ENCODE measurements at regions not wholly inside any gene's neighbourhood (a gene's known extent, or its start where the extent isn't known, plus 50 kb on each side); places are given as distances from the start of the nearest gene placed in this dataset.

DNA sequence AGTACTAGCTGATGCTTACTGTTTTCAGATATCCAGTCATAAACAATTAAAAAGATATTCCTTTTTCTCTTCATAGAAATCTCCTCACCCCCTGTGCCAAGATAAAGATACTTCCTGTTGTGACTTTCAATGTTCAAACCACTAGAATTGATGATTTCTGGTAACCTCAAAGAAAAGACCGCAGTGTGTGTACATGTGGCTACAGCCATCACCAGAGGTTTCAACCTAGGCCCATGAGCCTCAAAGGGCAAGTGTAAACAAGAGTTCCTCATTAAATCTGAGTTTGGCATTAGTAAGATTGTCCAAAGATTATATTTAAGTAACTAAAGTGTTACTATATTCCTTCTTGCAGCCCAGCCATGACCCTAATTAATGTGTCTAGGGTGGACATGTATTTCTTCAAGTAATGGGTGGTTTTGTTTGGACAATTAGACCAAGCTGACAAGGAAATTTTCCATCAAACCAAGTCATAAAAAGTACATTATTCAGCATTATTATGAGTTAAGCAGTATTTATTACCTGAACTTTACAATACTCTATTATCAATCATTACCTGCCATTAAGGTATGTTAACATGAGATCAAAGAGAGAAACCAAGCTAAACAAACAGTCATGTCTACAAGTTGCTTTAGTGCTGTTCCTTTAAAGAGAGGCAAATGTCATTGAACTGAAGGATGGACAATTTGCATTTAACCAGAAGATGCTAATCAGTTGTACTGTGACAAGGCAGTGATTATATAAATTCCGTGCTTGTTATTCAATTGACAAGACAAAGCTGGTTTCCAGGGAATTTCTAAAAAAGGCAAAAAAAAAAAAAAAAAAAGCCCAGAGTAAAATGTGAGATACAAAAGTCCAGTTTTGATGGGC, 382.7 kb downstream of the LNPK start:
- Histone ChIP-seq H3K27me3 (ENCODE audit: control insufficient read depth in 2 of 2, insufficient read depth in 2 of 2, low read length in 2 of 2) (no peaks in the 10 kb centered on the region), H3K9ac (replicated peaks; ENCODE audit: extremely low read depth, insufficient read depth, low read length) (no peak overlapping the region), H3K36me3 (ENCODE audit: control insufficient read depth in 2 of 2, extremely low read depth in 1 of 2, insufficient read depth in 2 of 2, low read length in 2 of 2) (no peaks in the 10 kb centered on the region), H4K20me1 (replicated peaks; ENCODE audit: control insufficient read depth, extremely low read depth, insufficient read depth, low read length) (no peaks in the 10 kb centered on the region), H3K9me1 (replicated peaks; ENCODE audit: control insufficient read depth, extremely low read depth, insufficient read depth, low read length) (no peaks in the 10 kb centered on the region), H3K9me3 (replicated peaks; ENCODE audit: control insufficient read depth, insufficient read depth, low read length) (no peaks in the 10 kb centered on the region), H3K4me1 (ENCODE audit: control insufficient read depth, extremely low read depth, insufficient read depth, low read length) (no peaks in the 10 kb centered on the region), H3K4me2 (ENCODE audit: insufficient read depth, low read length) (no peak overlapping the region), H2AFZ (ENCODE audit: low read depth, low read length) (no peak overlapping the region), H3K4me3 (replicated peaks in 1 of 3; ENCODE audit: insufficient read depth in 1 of 3, low read depth in 1 of 3, low read length in 3 of 3) (no peak overlapping the region), H3K27ac (ENCODE audit: insufficient read depth, low read depth, low read length) (no peak overlapping the region), H3K79me2 (ENCODE audit: control insufficient read depth, insufficient read depth, low read length) (no peaks in the 10 kb centered on the region)
- TF ChIP-seq POLR2AphosphoS5 (IDR thresholded peaks at IDR 0.05; ENCODE audit: insufficient read depth, low read depth, low read length): no peak
- TF ChIP-seq POLR2A (IDR thresholded peaks at IDR 0.05; ENCODE audit: low read depth, low read length): no peak
- TF ChIP-seq EZH2 (IDR thresholded peaks at IDR 0.05; ENCODE audit: borderline replicate concordance, low read depth, low read length, severe bottlenecking): no peak
- TF ChIP-seq FOS (IDR thresholded peaks at IDR 0.05; ENCODE audit: borderline replicate concordance, insufficient read depth, low read length): no peak
- no peak for TF ChIP-seq MYC (IDR thresholded peaks at IDR 0.05; ENCODE audit: low read depth, low read length)
- TF ChIP-seq JUN (IDR thresholded peaks at IDR 0.05; ENCODE audit: borderline replicate concordance, insufficient read depth, insufficient read length, low read depth): no peak
- TF ChIP-seq, protein P1, sequence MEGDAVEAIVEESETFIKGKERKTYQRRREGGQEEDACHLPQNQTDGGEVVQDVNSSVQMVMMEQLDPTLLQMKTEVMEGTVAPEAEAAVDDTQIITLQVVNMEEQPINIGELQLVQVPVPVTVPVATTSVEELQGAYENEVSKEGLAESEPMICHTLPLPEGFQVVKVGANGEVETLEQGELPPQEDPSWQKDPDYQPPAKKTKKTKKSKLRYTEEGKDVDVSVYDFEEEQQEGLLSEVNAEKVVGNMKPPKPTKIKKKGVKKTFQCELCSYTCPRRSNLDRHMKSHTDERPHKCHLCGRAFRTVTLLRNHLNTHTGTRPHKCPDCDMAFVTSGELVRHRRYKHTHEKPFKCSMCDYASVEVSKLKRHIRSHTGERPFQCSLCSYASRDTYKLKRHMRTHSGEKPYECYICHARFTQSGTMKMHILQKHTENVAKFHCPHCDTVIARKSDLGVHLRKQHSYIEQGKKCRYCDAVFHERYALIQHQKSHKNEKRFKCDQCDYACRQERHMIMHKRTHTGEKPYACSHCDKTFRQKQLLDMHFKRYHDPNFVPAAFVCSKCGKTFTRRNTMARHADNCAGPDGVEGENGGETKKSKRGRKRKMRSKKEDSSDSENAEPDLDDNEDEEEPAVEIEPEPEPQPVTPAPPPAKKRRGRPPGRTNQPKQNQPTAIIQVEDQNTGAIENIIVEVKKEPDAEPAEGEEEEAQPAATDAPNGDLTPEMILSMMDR (IDR thresholded peaks at IDR 0.05; ENCODE audit: extremely low read depth in 1 of 2, insufficient read depth in 1 of 2, low read depth in 1 of 2, low read length in 2 of 2): no peak
- TF ChIP-seq, protein P2, sequence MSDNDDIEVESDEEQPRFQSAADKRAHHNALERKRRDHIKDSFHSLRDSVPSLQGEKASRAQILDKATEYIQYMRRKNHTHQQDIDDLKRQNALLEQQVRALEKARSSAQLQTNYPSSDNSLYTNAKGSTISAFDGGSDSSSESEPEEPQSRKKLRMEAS (IDR thresholded peaks at IDR 0.05; ENCODE audit: insufficient read depth, insufficient read length): no peak
- FAIRE-seq (no peak), DNase-seq (ENCODE audit: low read depth, low spot score) (no peak)
- CTCF ChIA-PET: interaction anchor here (0.6 to 0.8 kb wide), 3 partner anchors 13 to 1185 kb away, joined by 3 read pairs; no protein-coding TSS in a partner anchor
- dilution Hi-C loops (cut with MboI; ENCODE audit: extremely low pct_ligation_motif_present, low sequenced_read_pairs) (no loop called here), intact Hi-C loops (cut with micrococcal nuclease) (no loop called here)
- no TSS peak for BruUV-seq (replicated peaks)
- POLR2A ChIA-PET: no interaction called here

Data from endothelial cell of umbilical vein (primary cell).